Left ventricle myocardium inferior (tissue), 1 donor: ENCODE measurements at regions not wholly inside any gene's neighbourhood (a gene's known extent, or its start where the extent isn't known, plus 50 kb on each side); places are given as distances from the start of the nearest gene placed in this dataset.

ENCODE experiments used
- DNase-seq: peaks from one replicate; pipeline ENCODE4 v3.0.0-alpha.2; 2020
- H3K27ac ChIP-seq: fragments of 200-600 bp; replicated peaks from 2 replicates; pipeline ENCODE4 v1.8.0; 2021
- H3K27me3 ChIP-seq: fragments of 200-600 bp; 2 replicates; pipeline ENCODE4 v1.8.0; 2021; ENCODE audit warnings: low read depth
- H3K36me3 ChIP-seq: fragments of 200-600 bp; 2 replicates; pipeline ENCODE4 v1.8.0; 2021
- H3K4me1 ChIP-seq: fragments of 200-600 bp; 2 replicates; pipeline ENCODE4 v1.8.0; 2021
- H3K4me3 ChIP-seq: fragments of 200-600 bp; 2 replicates; pipeline ENCODE4 v1.8.0; 2021; ENCODE audit warnings: mild to moderate bottlenecking, moderate library complexity
- H3K9me3 ChIP-seq: fragments of 200-600 bp; replicated peaks from 2 replicates; pipeline ENCODE4 v1.8.0; 2021
- CTCF ChIP-seq: fragments of 200-600 bp; IDR thresholded peaks from 2 replicates; pipeline ENCODE4 v1.8.0; 2021; ENCODE audit warnings: antibody characterized with exemption, mild to moderate bottlenecking, borderline replicate concordance
- intact Hi-C: fragments of 100-400 bp; cut with micrococcal nuclease; formaldehyde crosslinking; loops from one replicate; pipeline ENCODE4 v1.11.0; 2022
- donor health status: DM: no; HTN: yes; CAD: no; lungs with severe emphysema.

DNA sequence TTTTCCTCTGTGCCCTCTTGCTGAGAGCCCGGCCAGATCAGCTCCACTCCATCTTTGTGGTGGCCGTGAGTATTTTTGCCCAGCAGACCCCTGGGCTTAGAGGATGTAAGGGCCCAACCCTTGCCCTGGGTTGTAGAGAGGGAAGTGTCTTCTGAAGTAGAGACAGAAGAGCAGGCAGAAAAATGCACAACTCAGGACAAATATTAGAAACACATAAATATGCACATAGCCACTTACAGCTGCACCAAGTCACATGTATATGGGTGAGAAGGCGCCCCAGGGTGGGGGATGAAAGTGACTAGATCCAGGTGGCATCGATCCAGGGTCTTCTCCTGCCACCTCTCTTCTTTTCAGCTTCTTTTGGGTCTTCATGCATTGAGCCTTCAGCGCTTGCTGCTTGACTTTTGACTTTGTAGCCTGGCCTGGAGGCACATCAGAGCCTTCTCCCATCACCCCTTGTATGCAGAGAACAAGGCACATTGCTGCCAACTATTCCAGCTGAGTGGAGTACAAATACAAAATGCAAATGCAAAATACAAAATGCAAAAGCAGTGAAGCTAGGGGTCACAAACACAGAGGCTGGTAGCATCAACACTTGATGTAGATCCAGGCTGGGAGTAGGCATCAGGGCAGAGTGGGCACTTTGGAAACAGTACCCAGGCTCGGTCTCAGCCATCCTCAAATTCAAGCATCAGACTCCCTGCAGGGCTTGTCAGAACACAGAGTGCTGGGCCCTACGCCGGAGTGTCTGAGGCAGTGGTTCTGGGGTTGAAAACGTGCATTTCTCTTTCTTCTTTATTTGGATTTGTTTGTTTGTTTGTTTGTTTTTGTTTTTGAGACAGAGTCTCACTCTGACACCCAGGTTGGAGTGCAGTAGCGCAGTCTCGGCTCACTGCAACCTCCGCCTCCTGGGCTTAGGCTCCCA lies 133.0 kb downstream of the ASB7 start:
- H3K27me3 ChIP-seq: peaks cover 6% of the 10 kb centered on the region
- intact Hi-C loops: no loop called here
- DNase-seq: no peak
- TF ChIP-seq CTCF: no peak
- no peaks in the 10 kb centered on the region for H3K36me3 ChIP-seq
- H3K9me3 ChIP-seq: no peaks in the 10 kb centered on the region
- H3K4me3 ChIP-seq: no peak overlapping the region
- H3K27ac ChIP-seq: no peak overlapping the region
- peaks cover 14% of the 10 kb centered on the region for H3K4me1 ChIP-seq

DNA sequence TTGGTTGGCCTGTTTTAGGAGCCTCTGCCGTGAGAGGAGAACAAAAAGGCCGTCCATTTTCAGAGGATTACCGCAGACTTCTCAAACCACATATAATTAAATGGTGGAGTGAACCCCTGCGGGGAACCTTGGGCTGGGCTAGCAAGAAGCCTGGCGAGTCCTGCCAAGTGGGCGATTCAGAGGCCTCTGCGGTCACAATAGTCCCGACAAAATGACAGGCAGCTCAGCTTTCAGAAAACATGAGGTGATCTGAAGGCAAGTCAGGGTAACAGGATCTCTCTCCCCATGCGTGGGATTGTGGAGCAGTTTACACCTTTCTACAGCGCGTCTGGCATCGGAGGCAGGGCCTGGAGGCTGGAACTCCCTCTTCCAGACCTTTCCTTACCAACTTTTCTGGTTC lies 134.8 kb downstream of the ASB7 start:
- TF ChIP-seq CTCF: no peak
- H3K4me1 ChIP-seq: peaks cover 14% of the 10 kb centered on the region
- H3K4me3 ChIP-seq: no peak overlapping the region
- peaks cover 6% of the 10 kb centered on the region for H3K27me3 ChIP-seq
- no peak for DNase-seq
- no peak overlapping the region for H3K27ac ChIP-seq
- no peaks in the 10 kb centered on the region for H3K9me3 ChIP-seq
- H3K36me3 ChIP-seq: no peaks in the 10 kb centered on the region
- intact Hi-C loops: no loop called here

DNA sequence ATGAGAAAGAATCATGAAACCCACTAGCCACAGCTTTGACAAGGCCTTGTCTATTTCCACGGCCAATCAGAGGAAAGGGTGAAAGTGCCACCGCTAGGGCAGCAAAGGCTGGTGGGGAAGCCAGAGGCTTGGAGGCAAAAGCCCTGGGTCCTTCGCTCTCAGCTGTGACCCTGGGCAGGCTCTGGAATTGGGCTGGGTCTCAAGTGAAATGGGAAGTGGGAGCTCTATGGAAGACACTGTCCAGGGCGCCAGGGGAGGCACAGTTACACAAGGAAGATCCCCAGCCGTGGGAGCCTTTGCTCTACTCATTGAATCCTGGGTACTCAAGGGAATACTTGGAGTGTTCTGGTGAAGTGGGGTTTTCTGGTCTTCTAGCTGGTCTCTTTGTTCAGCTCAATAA lies 136.2 kb downstream of the ASB7 start:
- H3K27me3 ChIP-seq: peaks cover 15% of the 10 kb centered on the region
- H3K4me3 ChIP-seq: no peak overlapping the region
- H3K36me3 ChIP-seq: no peaks in the 10 kb centered on the region
- no peaks in the 10 kb centered on the region for H3K9me3 ChIP-seq
- intact Hi-C loops: no loop called here
- no peak for TF ChIP-seq CTCF
- no peaks in the 10 kb centered on the region for H3K4me1 ChIP-seq
- H3K27ac ChIP-seq: no peak overlapping the region
- no peak for DNase-seq

DNA sequence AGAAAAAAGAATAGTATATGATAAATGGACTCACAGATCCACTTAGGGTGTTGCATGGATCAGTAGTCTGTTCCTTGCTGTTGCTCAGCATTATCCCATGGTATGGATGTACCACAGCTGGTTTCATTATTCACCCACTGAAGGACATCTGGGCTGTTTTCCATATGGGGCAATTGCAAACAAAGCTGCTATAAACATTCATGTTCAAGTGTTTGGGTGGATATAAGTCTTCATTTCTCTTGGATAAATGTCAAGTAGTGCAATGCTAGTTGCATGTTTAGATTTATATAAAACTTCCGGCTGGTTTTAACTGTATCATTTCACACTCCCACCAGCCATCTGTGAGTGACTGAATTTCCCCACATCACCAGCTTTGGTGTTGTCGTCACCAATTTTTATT lies 137.7 kb downstream of the ASB7 start:
- no peak for DNase-seq
- H3K4me1 ChIP-seq: no peaks in the 10 kb centered on the region
- no peaks in the 10 kb centered on the region for H3K36me3 ChIP-seq
- no peak overlapping the region for H3K27ac ChIP-seq
- H3K9me3 ChIP-seq: no peaks in the 10 kb centered on the region
- H3K4me3 ChIP-seq: no peak overlapping the region
- intact Hi-C loops: no loop called here
- no peak for TF ChIP-seq CTCF
- peaks cover 16% of the 10 kb centered on the region for H3K27me3 ChIP-seq

DNA sequence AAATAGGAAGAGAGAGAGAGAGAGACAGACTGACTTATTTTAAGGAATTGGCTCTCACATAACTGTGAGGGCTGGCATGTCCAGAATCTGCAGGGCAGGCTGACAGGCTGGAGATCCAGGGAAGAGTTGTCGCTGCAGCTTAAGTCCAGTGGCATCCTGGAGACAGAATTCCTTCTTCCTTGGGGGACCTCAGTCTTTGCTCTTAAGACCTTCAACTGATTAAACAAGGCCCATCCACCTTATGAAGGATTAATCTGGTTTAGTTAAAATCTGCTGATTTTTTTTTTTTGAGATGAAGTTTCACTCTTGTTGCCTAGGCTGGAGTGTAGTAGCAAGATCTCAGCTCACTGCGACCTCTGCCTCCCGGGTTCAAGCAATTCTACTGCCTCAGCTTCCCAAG lies 128.0 kb upstream of the ALDH1A3 start:
- peaks cover 20% of the 10 kb centered on the region for H3K27me3 ChIP-seq
- no peak for DNase-seq
- no peak for TF ChIP-seq CTCF

More for the DNA sequence above, 128.0 kb upstream of the ALDH1A3 start:
- H3K27ac ChIP-seq: no peak overlapping the region
- H3K36me3 ChIP-seq: no peaks in the 10 kb centered on the region
- no peaks in the 10 kb centered on the region for H3K4me1 ChIP-seq
- H3K4me3 ChIP-seq: no peak overlapping the region
- intact Hi-C loops: no loop called here
- H3K9me3 ChIP-seq: peaks cover 36% of the 10 kb centered on the region
